ENCODE measurements at regions not wholly inside any gene's neighbourhood (a gene's known extent, or its start where the extent isn't known, plus 50 kb on each side); places are given as distances from the start of the nearest gene placed in this dataset.

- no peak for TF ChIP-seq CTCF (IDR thresholded peaks at IDR 0.05)
- TF ChIP-seq POLR2A (IDR thresholded peaks at IDR 0.05): no peak
Measured at GRCh38 chr18:9022397-9023155, 79.9 kb upstream of the NDUFV2 start.

Measured in thyroid gland (tissue), 4 donors.